NB4 (cell line): ENCODE measurements at regions not wholly inside any gene's neighbourhood (a gene's known extent, or its start where the extent isn't known, plus 50 kb on each side); places are given as distances from the start of the nearest gene placed in this dataset.

Experiments
- MYC ChIP-seq: IDR thresholded peaks from 2 replicates; pipeline ENCODE4 v1.6.1; 2011; ENCODE audit warnings: low read depth, low read length
- POLR2A ChIP-seq: IDR thresholded peaks from 2 replicates; pipeline ENCODE4 v1.6.1; 2011; ENCODE audit warnings: mild to moderate bottlenecking; ENCODE audit not compliant: insufficient read length; ENCODE audit errors: extremely low read depth
- TF ChIP-seq, protein P1 (sequence below): IDR thresholded peaks from one replicate; pipeline ENCODE4 v1.5.1; 2012; ENCODE audit warnings: low read depth, low read length
- TF ChIP-seq, protein P2 (sequence below): IDR thresholded peaks from 2 replicates; pipeline ENCODE4 v1.6.1; 2011; ENCODE audit warnings: low read depth, low read length

DNA sequence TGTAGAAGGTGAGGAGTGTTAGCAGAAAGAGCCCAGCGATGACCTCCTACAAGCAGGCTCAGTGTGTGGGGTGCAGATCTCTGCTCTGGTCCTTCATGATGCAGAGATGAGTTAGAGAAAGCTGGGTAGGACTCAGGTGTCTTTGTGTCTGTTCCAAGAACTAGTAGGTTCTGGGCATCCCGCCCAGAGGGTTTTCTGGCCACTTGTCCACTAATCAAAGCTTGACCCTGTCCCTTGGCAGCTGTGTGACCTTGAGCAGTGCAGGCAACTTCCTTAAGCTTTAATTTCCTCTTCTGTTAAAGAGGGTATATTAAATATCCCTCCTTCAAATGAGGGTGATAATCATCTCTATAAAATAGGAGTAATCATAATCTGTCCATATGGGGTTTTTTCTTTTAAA lies 54.7 kb upstream of the WNT4 start:
- TF ChIP-seq, protein P1, sequence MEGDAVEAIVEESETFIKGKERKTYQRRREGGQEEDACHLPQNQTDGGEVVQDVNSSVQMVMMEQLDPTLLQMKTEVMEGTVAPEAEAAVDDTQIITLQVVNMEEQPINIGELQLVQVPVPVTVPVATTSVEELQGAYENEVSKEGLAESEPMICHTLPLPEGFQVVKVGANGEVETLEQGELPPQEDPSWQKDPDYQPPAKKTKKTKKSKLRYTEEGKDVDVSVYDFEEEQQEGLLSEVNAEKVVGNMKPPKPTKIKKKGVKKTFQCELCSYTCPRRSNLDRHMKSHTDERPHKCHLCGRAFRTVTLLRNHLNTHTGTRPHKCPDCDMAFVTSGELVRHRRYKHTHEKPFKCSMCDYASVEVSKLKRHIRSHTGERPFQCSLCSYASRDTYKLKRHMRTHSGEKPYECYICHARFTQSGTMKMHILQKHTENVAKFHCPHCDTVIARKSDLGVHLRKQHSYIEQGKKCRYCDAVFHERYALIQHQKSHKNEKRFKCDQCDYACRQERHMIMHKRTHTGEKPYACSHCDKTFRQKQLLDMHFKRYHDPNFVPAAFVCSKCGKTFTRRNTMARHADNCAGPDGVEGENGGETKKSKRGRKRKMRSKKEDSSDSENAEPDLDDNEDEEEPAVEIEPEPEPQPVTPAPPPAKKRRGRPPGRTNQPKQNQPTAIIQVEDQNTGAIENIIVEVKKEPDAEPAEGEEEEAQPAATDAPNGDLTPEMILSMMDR, result no peak
- TF ChIP-seq MYC (no peak), POLR2A (no peak)
- TF ChIP-seq, protein P2, sequence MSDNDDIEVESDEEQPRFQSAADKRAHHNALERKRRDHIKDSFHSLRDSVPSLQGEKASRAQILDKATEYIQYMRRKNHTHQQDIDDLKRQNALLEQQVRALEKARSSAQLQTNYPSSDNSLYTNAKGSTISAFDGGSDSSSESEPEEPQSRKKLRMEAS, result no peak
